ENCODE measurements at regions not wholly inside any gene's neighbourhood (a gene's known extent, or its start where the extent isn't known, plus 50 kb on each side); places are given as distances from the start of the nearest gene placed in this dataset.

- TF ChIP-seq POLR2A (IDR thresholded peaks at IDR 0.05) (no peak), CTCF (IDR thresholded peaks at IDR 0.05) (no peak), POLR2AphosphoS5 (IDR thresholded peaks at IDR 0.05) (no peak), EP300 (IDR thresholded peaks at IDR 0.05) (no peak)
Observed at GRCh38 chr11:123351375-123351774, 78.7 kb upstream of the GRAMD1B start.

Measured in upper lobe of left lung (tissue), 4 donors.